Retina (tissue), 1 donor: ENCODE measurements at regions not wholly inside any gene's neighbourhood (a gene's known extent, or its start where the extent isn't known, plus 50 kb on each side); places are given as distances from the start of the nearest gene placed in this dataset.
A peak's percentile ranks its signal among the peaks of the same experiment; 100 is the strongest.

ENCODE experiments used
- DNase-seq: peaks from one replicate; pipeline ENCODE4 v3.0.0-alpha.2; 2016

DNA sequence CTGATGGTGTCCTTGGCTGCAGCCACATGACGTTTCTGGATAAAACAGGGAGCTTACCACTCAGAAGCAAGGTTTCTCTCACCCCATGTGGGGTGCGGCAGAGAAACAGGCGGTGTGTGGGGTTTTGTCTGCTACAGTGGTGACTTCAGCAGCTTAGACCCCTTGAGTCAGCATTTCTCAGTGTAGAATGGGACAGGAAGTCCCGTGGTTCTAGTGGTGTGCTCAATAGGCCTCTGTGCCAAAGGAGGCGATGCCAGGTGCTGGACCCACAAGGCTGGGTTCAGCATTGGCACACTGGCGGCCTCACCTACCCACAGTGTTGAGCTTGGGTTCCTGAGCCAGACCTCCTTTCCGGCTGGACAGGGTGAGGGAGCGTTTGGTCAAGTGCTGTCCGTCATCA is 125.2 kb upstream of the SMIM23 start:
- no peak for DNase-seq

DNA sequence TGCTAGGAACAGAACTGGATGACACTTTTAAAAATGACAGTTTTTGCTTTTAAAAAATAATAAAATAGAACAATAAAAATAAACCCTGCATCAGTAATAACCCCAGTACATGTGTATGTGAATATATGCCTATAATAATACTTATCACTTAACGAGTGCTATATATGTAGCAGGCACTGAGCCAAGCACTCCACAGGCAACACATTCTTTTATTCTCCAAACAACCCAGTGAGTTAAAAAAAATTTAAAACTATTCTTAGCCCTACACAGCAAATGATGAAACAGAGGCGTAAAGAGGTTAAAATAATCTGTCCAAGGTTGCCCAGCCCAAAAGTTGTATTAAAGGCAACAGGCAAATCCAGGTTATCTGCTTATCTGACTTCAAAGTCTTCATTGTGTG is 124.5 kb upstream of the SMIM23 start:
- no peak for DNase-seq

DNA sequence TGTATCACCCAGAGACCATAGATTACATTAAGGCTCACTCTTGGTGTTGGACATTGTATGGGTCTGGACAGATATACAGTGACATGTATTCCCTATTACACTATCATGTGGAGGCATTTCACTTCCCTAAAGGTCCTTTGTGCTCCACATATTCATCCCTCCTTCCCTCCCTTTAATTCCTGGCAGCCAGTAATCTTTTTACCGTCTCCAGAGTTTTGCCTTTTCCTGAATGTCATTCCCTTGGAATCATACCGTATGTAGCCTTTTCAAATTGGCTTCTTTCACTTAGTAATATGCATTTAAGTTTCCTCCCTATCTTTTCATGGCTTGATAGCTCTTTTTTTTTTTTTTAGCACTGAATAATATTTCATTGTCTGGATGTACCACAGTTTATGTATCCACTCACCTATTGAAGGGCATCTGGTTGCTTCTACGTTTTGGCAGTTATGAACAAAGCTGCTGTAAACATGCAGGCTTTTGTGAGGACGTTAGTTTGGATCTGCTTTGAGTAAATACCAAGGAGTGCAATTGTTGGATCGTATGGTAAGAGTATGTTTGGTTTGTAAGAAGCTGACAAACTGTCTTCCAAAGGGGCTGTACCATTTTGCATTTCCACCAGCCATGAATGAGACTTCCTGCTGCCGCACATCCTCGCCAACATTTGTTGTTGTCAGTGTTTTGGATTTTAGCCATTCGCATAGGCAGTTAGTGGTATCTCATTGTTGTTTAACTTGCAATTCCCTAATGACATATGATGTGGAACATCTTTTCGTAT is 122.1 kb upstream of the SMIM23 start:
- DNase-seq: no peak

DNA sequence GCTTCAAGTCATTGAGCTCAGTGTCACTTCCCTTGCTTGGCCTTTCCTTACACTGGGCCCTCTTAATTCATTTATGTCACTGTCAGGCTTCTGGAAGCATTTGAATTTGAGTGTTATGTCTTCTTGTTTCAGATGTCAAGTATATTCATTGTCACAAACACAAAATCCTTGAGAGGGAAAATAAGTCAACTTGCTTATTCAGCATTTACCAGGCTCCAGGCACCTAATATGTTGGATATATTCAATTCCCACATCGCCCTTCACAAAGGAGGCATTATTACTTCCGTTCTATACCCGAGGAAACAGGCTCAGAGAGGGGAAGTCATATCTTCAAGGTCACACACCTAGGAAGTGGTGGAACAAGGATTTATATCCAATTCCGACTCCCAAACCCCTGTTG is 121.1 kb upstream of the SMIM23 start:
- DNase-seq: no peak

DNA sequence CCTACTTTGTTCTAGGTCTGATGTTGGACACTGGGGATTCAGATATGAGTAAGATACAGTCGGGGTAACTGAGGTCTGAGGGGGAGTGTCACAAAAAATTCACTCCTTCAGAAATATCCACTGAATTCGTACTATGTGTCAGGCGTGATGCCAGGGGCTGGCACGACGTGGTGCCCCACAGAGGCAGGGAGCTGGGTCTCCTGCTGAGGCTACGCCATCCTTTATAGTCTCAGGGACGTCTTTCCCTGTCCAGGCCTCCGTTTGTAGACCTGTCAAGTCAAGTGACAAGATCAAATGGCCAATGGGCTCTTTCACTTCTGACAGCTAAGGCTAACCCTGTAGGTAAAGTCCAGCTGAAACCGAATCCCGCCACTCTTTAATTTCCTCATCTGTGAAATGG is 118.8 kb upstream of the SMIM23 start:
- no peak for DNase-seq

DNA sequence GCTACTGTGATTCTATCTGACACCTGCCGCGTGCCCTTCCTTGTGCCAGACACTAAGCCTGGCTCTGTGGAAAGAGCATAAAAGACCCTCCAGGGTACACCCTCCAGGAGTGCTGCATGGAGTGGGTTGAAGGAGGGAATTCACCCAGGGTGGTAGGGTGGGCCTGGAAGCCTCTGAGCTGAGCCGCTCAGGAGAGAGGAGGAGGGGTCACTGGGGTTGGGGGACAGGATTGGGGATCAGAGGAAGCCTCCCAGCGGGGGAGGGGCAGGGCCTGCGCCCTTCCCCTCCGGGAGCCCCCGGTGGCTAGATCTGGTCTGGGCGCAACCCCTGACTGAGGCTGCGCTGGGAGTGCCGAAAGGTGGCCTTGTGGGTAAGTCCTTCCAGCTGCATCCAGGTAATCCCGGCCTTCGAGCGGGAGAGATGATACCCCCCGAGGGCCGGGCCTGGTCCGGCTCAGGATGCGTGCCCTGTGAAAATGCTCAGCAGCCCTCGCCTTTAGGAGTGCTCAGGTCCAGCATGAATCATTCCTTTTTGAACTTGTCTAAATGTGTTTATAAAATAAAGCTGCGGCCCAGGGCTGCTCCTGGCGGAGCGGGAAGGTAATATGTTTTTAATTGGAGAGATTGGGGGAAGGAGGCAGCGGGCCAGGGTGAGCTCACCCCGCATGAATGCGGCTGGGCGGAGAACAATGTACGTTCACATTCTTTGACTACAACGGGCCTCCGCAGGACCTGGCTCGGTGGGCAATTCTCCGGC is 118.1 kb upstream of the SMIM23 start:
- DNase-seq: peak; percentile 76

DNA sequence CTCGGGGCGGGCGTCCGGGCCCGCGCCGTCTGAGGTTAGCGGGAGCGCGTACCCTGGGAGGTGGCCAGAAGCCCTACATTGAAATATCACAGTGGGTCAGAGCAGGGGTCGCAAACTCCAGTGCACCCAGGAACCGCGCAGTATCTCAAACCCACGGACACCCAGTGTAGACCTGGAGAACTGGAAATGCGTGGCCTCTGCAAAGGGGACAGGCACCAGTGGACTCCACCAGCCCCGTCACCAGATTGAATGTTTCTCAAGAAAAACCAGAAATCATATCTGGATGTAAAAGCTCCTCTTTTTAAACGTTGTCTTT is 117.6 kb upstream of the SMIM23 start:
- DNase-seq: no peak

DNA sequence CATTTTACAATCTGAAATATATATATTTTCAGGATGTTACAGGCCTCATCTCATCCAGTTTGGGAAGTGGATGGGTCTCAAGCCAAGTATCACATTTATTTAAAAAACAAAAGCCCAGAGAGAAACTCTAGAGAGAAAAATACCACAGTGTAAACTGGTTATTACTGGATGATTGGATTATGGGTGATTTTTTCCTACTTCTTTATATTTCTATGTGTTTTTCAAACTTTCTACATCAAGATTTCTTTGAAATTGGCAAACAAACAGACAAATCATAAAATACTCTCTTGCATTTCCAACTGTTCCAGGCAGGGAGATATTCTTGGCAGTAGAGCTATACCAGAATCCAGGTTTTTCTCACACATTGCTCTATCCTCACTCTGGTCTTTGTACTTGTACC is 116.0 kb upstream of the SMIM23 start:
- DNase-seq: no peak

DNA sequence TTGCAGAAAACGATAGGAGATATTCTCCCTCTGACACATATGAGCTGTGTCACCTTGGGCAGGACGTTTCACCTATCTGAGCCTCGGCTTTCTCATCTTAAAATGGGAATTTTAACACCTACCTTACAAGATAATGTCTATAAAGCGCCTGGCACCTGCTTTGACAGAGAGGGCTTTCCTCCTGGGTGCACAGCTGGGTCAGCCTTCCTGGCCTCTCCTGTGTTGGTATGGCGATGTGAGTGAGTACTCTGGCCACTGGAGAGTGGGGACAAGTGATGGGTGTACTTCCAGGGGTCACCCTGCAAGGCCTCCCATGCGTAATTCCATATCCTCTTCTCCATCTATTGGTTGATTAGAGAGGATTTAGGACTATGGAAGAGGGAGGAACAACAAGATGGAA is 113.1 kb upstream of the SMIM23 start:
- DNase-seq: no peak

DNA sequence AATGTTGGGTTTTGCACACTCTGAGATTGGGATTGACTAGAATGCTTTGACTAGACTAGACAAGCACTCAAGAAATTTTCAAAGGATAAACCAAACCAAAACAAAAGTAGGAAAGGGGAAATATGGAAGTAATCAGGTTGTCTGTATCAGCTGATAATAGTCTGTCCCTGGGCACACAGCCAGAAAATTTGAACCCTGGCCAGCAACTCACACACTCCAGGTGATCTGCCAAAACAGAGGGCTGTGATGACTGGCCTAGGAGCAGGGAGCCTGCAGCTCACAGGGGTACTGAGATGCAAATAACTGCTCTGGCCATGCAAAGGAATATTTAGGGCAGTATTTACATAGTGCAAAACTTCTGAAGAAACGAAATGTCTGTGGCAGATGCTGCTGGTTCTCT is 112.3 kb upstream of the SMIM23 start:
- no peak for DNase-seq

DNA sequence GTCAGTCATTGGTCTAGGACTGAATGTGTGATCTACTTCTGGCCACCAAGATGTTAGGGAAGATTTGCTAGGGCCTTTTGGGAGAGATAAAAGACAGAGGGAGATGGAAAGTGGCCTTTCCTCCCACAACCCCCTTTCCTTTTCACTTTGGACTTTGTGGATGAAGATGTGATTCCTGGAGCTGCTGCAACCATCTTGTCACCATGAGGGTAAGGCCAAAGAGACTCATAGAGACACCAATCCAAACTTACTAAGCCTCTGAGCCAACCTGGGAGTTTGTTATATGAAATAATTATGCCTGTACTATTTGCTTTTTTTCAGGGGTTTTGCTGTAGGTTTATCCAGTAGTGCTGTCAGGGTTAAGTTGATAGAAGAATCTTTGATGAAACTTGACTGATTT is 111.8 kb upstream of the SMIM23 start:
- DNase-seq: no peak

DNA sequence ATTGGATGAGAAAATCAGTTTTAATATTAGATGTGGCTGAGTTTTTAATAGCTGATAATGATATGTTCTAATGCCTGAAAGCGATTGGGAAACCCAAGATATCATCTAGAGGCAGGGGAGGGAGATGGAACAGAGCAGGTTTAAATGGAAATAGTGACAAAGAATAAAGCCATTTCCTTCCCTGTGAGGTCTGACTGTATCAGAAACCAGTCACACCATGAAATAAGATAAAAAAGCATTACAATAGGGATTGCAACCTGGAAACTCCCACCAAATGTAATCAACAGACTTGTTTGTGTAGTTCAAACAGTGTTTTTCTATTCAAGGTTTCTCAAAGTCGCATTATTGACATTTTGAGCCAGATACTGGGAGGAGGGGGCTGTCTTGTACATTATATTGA is 110.1 kb upstream of the SMIM23 start:
- no peak for DNase-seq

DNA sequence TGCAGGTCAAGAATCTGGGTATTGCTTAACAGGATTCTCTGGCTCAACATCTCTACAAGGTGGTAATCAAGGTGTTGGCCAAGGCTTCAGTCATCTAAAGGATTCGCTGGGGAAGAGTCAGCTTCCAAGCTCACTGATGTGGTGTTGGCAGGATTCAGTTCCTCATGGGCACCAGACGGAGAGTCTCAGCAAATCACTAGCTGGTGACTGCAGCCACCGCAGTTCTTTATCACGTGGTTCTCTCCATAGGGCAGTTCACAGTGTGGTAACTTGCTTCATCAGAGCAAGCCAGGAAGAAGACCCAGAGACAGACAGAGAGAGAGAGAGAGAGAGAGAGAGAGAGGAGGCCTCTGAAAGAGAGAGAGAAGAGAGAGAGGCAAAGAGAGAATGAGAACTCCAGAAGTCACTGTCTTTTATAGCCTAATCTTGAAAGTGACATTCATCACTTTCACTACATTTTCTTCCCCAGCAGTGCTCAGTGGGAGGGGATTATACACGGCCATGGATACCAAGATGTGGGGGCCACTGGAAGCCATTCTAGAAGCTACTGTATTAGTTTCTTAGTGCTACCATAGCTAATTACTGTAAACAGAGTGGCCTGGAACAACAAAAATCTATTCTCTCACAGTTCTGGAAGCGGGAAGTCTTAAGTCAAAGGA is 109.2 kb upstream of the SMIM23 start:
- no peak for DNase-seq

DNA sequence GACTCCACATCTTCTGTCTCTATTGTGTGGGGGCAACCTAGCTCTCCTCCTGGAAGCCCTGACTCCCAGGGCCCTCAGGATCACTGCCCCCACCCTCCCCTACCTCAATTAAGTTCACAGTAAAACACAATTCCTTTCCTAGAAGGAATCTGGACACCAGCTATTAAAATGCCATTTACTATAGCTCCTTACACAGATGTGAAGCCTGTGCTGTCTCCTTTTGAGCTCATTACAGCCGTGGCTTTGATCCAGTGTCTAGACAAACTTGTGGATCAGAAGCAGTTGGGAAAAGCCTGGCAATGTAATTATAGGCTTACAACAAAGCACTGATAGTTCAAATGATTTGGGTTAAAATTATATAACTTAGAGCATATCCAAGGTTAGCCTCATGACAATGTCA is 107.0 kb upstream of the SMIM23 start:
- no peak for DNase-seq

DNA sequence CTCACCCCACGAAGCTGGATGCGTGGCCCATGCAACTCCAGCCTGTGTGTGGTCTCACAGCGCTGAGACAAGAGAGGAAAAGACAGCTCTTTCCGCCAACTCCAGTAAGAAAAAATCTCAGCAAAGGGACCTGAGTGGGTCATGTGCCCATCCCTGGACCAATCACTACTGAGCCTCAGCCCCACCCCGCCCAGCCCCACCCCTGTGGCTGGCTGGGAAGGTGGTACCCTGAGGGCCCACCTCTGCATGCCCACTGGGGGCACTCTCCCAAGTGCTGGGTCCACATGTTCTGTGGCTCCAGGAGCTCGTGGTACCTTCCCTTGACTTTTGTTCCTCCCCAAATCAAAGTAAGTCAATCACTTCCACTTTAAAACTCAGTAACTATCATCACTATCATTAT is 105.1 kb upstream of the SMIM23 start:
- DNase-seq: no peak

DNA sequence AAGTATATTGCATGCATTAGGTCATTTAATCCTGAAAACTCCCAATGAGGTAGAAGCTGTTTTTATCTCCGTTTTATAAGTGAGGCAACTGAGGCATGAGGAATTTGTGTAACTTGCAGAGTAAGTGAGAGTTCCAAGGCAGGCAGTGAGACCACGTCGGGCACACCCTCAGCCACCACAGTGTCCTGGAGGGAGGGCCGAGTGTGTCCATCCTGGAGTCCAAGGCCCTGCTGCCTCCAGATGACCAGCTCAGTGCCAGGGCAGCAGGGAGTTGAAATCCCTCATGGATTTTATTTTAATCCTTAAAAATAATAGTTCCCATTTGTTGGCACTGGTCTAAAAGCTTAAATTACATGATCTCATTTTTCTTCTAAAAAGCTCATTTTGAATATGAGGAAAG is 104.6 kb upstream of the SMIM23 start:
- DNase-seq: no peak

DNA sequence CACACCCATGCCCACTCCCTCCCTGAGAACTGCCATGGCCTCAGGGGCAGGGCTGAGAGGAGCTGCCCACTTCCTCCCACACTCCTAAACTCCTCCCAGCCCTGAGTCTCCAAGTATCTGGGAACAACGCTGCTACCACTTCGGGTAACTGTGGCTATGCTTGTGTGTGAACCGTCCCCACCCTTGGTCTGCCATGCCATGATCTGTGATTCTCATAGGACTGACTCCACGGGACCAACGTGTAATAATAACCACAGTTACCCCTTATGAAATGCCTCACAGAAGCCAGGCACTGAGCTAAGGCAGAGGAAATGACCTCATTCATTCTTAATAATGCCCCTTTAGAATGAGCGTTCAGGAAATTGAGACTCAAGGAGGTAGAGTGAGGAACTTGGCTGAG is 103.9 kb upstream of the SMIM23 start:
- DNase-seq: no peak

DNA sequence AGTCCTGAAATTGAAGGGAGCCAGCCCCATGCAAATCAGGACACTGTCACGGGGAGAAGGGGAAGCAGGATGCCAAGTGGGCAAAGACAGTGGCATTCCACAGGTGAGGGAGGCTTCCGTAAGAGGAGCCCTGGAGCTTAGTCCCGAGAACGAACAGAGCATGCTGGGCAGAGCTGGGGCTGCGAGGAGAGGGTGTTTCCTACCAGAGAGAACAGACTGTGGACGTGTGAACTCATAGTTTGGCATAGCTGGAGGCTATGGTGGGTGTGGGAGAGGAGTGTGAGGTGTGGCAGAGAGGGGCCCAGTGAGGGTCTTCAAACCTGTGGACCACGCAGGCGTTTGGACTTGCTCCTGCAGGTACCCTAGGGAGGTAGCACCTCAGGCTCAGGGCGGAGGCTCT is 102.8 kb upstream of the SMIM23 start:
- DNase-seq: no peak

DNA sequence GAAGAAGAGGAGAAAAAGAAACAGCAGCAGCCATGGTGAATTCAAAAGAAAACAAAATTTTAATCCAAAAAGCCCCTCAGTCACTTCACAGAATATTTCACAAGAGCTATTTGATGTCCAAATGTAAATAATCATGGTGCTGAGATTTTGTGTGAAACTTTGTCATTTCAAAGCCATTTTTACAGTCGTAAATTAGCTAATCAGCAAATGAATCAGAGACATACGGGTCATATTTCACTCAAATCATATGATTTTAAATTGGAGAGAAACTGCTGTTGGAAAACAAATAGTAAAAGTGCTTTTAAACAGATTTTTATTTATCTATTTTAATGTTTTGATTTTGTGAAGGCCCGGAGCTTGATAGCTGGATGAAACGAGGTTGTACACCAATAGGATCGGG is 101.4 kb upstream of the SMIM23 start:
- no peak for DNase-seq

DNA sequence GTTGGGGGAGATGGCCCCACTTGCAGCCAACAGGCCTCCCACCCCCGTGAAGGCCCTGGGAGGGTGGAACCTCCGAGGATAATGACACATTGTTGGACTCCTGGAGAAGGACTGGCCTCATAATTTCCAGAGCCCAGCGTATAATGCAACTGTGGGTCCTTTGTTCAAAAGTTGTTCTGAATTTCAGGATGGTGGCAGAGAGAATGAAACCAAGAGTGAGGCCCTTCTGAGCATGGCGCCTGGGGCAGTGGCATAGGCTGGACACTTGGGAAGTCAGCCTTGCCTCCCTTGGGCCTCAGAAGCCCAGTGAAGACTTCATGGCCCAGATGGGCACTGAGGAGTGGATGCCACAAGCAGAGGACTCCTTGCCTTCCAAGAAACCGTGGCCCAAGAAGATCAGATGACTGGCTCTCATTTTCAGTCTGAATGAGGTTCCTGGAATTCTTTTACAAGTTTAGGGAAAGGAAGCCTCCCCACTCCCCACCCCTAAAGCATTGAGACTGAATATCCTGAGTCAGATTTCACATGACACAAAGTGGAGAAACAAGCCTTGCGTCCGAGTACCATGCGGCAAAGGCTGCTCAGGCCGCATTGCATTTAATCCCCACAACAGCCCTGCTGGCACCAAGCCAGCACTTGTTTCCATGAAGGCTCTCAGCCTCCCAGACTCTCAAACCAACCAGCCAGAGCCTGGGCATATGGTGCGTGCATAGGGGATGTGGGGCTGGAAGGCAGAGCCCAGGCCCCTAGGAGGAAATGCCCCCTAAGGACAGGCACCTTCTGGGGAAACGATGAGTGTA is 96.7 kb upstream of the SMIM23 start:
- no peak for DNase-seq

DNA sequence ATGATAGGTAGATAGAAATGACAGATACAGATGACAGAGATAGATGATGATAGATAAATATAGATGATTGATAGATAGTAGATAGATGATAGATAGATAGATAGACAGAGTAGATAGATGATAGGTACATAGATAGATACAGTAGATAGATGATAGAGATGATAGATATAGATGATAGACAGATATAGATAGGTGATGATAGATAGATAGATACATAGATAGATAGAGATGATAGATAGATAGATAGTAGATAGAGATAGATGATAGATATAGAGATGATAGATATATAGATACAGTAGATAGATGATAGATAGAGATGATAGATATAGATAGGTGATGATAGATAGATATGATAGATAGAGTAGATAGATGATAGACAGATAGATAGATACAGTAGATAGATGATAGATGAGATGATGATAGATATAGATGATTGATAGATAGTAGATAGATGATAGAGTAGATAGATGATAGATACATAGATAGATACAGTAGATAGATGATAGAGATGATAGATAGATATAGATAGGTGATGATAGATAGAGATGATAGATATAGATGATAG is 95.7 kb upstream of the SMIM23 start:
- no peak for DNase-seq

DNA sequence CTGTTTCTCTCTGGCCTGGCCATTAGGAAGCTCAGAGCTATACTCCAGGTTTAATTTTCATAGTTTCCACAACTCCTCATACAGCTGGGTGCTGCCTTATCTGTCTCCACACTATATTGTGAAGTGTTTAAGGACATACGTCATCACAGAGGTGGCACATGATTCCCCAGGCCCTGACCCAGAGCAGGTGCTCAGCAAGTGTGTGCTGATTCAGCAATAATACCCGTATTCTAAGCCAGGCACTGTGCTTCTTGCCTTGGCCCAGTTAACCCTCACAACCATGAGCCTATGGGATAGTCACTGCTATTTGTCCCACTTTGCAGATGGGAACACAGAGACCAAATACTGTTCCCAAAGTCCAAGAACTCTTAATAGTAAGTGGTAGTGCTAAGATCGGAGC is 93.5 kb upstream of the SMIM23 start:
- no peak for DNase-seq

DNA sequence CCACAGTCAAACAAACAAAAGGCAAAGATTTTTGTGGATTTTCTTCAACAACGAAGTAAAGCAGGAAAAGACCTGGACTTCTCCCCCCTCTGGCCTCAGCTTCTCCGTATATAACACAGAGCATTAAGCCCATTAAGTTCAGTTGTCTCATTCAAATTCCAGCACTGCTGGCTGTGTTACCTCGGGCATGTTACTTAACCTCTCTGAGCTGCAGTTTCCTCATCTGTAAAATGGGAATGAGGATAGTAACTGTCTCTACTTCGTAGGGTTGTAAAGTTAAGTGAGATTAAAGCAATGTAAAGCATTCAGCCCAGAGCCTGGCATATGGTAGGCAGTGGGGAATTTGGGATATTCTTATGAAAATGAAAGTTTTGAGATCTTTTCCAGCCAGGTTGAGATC is 92.7 kb upstream of the SMIM23 start:
- no peak for DNase-seq
